KMS-11 (cell line): ENCODE measurements at regions not wholly inside any gene's neighbourhood (a gene's known extent, or its start where the extent isn't known, plus 50 kb on each side); places are given as distances from the start of the nearest gene placed in this dataset.

ENCODE experiments used
- H2AFZ ChIP-seq: fragments of 200-600 bp; sonication (generic); 2 replicates; pipeline ENCODE4 v1.6.1; 2016; ENCODE audit warnings: antibody characterized with exemption, mixed run types, low read depth
- H3K27ac ChIP-seq: fragments of 200-600 bp; sonication (generic); 2 replicates; pipeline ENCODE4 v1.6.1; 2016; ENCODE audit warnings: mild to moderate bottlenecking, mixed run types
- H3K27me3 ChIP-seq: fragments of 200-600 bp; sonication (generic); 2 replicates; pipeline ENCODE4 v1.6.1; 2017; ENCODE audit warnings: mild to moderate bottlenecking, low read depth, mixed run types, moderate library complexity; ENCODE audit not compliant: insufficient read depth
- H3K36me3 ChIP-seq: fragments of 200-600 bp; sonication (generic); 2 replicates; pipeline ENCODE4 v1.6.1; 2017; ENCODE audit warnings: mild to moderate bottlenecking, mixed run types; ENCODE audit not compliant: insufficient read depth
- H3K4me1 ChIP-seq: fragments of 200-600 bp; sonication (generic); 2 replicates; pipeline ENCODE4 v1.6.1; 2016; ENCODE audit warnings: mild to moderate bottlenecking, low read depth, mixed run types; ENCODE audit not compliant: poor library complexity, severe bottlenecking
- H3K4me2 ChIP-seq: fragments of 200-600 bp; sonication (generic); 2 replicates; pipeline ENCODE4 v1.7.0; 2016; ENCODE audit warnings: mild to moderate bottlenecking, mixed run types
- H3K4me3 ChIP-seq: fragments of 200-600 bp; sonication (generic); IDR thresholded peaks from 2 replicates; pipeline ENCODE4 v1.6.1; 2017; ENCODE audit warnings: low read depth, low read length, mixed read lengths; ENCODE audit not compliant: insufficient read depth
- H3K79me2 ChIP-seq: fragments of 200-600 bp; sonication (generic); 2 replicates; pipeline ENCODE4 v1.6.1; 2016; ENCODE audit warnings: low read depth, mixed run types; ENCODE audit not compliant: insufficient read depth
- H3K9ac ChIP-seq: fragments of 200-600 bp; sonication (generic); 2 replicates; pipeline ENCODE4 v1.6.1; 2016; ENCODE audit warnings: mild to moderate bottlenecking, mixed run types
- H4K20me1 ChIP-seq: fragments of 200-600 bp; sonication (generic); 2 replicates; pipeline ENCODE4 v1.6.1; 2016; ENCODE audit warnings: mild to moderate bottlenecking, mixed run types; ENCODE audit not compliant: insufficient read depth
- CTCF ChIP-seq: fragments of 200-600 bp; sonication (generic); conservative IDR thresholded peaks from 2 replicates; pipeline ENCODE4 v1.6.1; 2017; ENCODE audit warnings: low read depth, mild to moderate bottlenecking, antibody characterized with exemption, low read length, moderate library complexity, mixed read lengths

GRCh38 chr4:83679692-83680091 lies 143.8 kb downstream of the GPAT3 start:
- H3K36me3 ChIP-seq = no peaks in the 10 kb centered on the region
- no peak overlapping the region for H2AFZ ChIP-seq
- no peaks in the 10 kb centered on the region for H3K4me1 ChIP-seq
- no peak overlapping the region for H3K4me2 ChIP-seq
- H3K79me2 ChIP-seq = no peaks in the 10 kb centered on the region
- no peaks in the 10 kb centered on the region for H4K20me1 ChIP-seq
- H3K4me3 ChIP-seq = no peak overlapping the region
- no peak for TF ChIP-seq CTCF
- H3K27me3 ChIP-seq = no peaks in the 10 kb centered on the region
- no peak overlapping the region for H3K27ac ChIP-seq
- no peak overlapping the region for H3K9ac ChIP-seq

GRCh38 chr4:83679254-83679653 lies 143.3 kb downstream of the GPAT3 start:
- no peaks in the 10 kb centered on the region for H3K36me3 ChIP-seq
- H3K4me2 ChIP-seq = no peak overlapping the region
- H3K4me3 ChIP-seq = no peak overlapping the region
- no peak overlapping the region for H2AFZ ChIP-seq
- no peak overlapping the region for H3K9ac ChIP-seq
- no peaks in the 10 kb centered on the region for H4K20me1 ChIP-seq
- H3K27me3 ChIP-seq = no peaks in the 10 kb centered on the region
- H3K79me2 ChIP-seq = no peaks in the 10 kb centered on the region
- TF ChIP-seq CTCF = no peak
- no peaks in the 10 kb centered on the region for H3K4me1 ChIP-seq
- H3K27ac ChIP-seq = no peak overlapping the region

GRCh38 chr4:83677656-83678055 lies 141.7 kb downstream of the GPAT3 start:
- no peaks in the 10 kb centered on the region for H3K36me3 ChIP-seq
- no peaks in the 10 kb centered on the region for H3K27me3 ChIP-seq
- no peak overlapping the region for H2AFZ ChIP-seq
- H3K79me2 ChIP-seq = no peaks in the 10 kb centered on the region
- H3K4me1 ChIP-seq = no peaks in the 10 kb centered on the region
- no peak for TF ChIP-seq CTCF
- no peak overlapping the region for H3K4me2 ChIP-seq
- H3K9ac ChIP-seq = no peak overlapping the region
- no peak overlapping the region for H3K27ac ChIP-seq
- H4K20me1 ChIP-seq = no peaks in the 10 kb centered on the region
- no peak overlapping the region for H3K4me3 ChIP-seq

GRCh38 chr4:83664741-83665140 lies 128.8 kb downstream of the GPAT3 start:
- Histone ChIP-seq H3K36me3 (no peaks in the 10 kb centered on the region), H4K20me1 (no peaks in the 10 kb centered on the region), H2AFZ (no peak overlapping the region), H3K27ac (no peak overlapping the region), H3K4me1 (no peaks in the 10 kb centered on the region), H3K79me2 (no peaks in the 10 kb centered on the region), H3K4me3 (no peak overlapping the region), H3K4me2 (no peak overlapping the region), H3K9ac (no peak overlapping the region), H3K27me3 (no peaks in the 10 kb centered on the region)
- no peak for TF ChIP-seq CTCF

- Histone ChIP-seq H3K79me2 (no peaks in the 10 kb centered on the region), H3K27me3 (no peaks in the 10 kb centered on the region), H3K36me3 (no peaks in the 10 kb centered on the region), H4K20me1 (no peaks in the 10 kb centered on the region), H3K4me3 (no peak overlapping the region), H3K27ac (no peak overlapping the region), H3K9ac (no peak overlapping the region), H3K4me2 (no peak overlapping the region), H3K4me1 (no peaks in the 10 kb centered on the region), H2AFZ (no peak overlapping the region)
- no peak for TF ChIP-seq CTCF
Observed at GRCh38 chr4:83664071-83664470, 128.2 kb downstream of the GPAT3 start.
